ENCODE measurements at regions not wholly inside any gene's neighbourhood (a gene's known extent, or its start where the extent isn't known, plus 50 kb on each side); places are given as distances from the start of the nearest gene placed in this dataset.

GRCh38 chr14:40204441-40205175 lies 772.4 kb upstream of the FBXO33 start:
- TF ChIP-seq CTCF (IDR thresholded peaks at IDR 0.05) (no peak), POLR2A (IDR thresholded peaks at IDR 0.05) (no peak)
